GM21360 (cell line): ENCODE measurements at regions not wholly inside any gene's neighbourhood (a gene's known extent, or its start where the extent isn't known, plus 50 kb on each side); places are given as distances from the start of the nearest gene placed in this dataset.
"Not testable (repeated sequence)": the region's sequence is repeated elsewhere in the genome, so short reads cannot be mapped to it uniquely, and the experiment has no call there.

Experiments used
- ATAC-seq: cut with Tn5 transposase; IDR thresholded peaks from one replicate; pipeline ENCODE4 v1.9.1; 2021; ENCODE audit warnings: mild to moderate bottlenecking, moderate library complexity; ENCODE audit not compliant: unreplicated experiment

DNA sequence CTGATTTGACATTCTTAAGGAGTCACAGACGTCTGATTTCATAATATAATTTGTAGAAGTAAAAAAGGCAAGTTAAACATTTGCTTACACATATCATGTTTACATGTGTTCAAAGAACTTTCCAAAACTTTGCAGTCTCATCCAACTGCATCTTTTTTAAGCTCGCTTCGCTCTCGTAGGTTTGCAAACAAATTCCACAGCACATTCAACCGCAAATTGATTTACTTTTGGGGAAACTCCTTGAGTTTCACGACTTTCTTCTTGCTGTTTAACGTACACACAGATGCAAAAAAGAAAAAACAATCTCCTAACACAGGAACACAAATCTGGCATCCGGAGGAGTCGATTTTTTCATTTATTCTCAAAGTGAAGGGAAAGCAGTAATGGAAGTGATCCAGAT, 1149.5 kb downstream of the VRK1 start:
- ATAC-seq, result no peak

DNA sequence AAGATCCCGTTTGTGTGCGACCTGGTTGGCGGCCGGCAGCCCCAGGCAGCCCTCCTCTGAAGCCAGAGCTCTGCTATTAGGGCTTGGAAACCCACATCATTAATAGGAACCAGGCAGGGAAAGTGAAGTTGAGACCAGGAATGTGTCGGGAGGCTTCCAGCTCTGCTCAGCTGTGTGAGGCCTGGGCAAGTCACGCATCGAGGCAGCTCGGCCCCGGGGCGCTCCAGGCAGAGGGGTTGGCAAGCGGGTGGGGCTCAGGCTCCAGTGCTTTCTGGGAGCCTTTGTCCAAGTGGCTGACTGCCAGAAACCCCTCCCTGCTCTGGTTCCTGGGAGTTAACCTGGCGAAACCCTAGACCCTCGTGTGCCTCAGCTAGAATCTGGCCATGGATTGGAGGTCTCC, 1151.7 kb downstream of the VRK1 start:
- no peak for ATAC-seq

DNA sequence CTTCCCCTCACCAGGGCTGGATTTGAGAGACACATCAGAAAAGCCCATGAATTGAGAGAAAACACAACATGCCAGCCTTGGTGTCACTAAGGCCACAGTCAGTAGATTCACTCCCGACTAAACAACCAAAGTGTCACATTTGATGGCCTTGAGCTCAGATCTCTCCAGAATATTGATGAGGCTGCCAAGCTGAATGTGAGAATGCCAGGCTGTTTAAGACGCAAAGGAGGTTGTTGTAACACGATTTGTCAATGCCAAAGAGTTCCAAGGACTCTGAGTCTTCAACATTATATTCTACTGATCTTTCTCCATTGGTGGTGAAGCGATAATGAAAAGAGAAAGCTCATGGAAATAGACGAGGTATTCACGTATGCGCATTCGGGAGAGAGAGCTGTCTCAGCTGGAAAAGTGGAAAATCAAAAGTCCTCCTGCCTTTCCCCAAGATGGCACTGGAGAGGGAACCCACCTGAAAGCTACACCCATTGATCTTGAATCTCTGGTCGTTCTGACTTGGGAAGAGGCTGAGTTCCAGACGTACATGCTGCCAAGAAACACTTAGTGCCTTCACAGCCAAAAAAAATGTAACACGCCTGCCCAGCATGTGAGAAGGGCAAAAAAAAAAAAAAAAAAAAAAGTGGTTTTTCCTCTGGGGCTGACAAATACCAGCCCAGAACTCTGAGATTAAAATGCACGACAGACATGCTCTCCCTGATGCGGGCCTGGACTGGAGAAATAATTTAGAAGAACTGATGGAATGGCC, 1159.6 kb downstream of the VRK1 start:
- ATAC-seq, result no peak

DNA sequence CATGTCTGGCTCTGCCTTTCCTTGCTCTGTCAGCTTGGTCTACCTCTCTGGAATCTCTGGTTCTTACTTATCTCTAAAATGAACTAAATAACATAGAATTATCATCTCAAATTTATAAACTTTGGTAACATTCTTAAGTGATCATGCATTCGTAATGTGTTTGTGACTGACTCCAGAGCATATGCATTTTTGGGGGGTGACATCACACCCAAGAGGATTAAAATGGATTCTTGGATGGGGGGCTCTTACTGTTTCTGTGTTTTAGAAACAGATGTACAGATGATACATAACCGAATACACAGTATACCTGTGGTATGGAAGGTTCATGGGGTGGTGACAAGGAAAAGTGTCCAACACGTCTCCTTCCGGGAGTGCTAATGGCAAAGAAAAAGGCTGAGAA, 1162.1 kb downstream of the VRK1 start:
- ATAC-seq, result no peak

DNA sequence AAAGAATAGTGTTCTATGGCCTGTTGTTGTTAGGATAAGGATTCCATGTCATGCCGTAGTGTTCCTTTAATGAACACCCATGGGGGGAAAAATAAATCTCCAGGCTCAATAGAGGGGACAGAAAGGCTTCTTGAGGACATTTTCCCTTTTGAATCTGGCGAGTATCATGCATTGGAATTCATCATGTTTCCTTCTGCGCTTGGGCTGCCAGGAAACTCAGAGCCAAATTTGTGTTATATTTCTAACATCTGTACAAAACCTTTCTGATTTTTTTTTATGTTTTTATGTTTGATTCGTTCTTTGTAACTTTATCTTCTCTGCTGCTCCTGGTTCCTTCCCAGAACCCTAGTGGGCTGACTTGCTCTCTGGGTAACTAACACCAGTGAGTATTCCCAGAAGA, 1163.3 kb downstream of the VRK1 start:
- no peak for ATAC-seq

DNA sequence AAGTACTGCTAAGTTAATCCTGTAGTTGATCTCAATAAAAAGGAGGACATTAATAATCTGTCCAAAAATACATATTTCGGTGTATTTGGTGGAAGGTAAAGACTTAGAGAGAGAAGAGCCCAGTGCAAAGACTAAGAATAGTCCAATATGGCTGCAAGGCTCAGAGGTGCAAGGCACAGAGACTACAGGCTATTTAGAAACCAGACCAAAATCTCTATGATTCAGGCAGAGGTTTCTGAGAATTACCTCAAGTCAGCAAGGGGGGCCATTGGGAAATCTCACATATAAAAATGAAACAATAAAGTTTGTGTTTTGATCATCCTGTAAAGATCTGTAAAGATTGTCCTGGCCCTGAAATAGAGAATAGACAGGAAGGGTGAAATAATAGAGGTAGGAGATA, 1173.0 kb downstream of the VRK1 start:
- no peak for ATAC-seq

DNA sequence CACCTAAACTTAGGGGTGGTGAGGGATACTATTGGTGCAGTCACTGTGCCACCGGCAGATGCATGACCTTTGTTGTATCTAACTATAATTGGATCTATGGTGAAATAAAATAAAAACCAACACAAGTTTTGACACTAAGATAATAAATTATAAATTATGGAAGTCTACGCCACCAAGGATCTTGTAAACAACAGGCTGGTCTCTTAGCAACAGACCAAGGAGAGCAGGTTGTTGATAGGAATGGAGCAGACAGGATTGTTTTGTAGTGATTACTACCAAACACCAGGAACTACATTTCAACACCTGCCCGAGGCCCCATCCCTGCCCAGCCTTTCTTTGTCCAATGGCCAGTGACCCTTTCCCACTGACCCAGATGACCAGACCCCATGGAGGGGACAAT, 1178.0 kb downstream of the VRK1 start:
- ATAC-seq, result no peak

DNA sequence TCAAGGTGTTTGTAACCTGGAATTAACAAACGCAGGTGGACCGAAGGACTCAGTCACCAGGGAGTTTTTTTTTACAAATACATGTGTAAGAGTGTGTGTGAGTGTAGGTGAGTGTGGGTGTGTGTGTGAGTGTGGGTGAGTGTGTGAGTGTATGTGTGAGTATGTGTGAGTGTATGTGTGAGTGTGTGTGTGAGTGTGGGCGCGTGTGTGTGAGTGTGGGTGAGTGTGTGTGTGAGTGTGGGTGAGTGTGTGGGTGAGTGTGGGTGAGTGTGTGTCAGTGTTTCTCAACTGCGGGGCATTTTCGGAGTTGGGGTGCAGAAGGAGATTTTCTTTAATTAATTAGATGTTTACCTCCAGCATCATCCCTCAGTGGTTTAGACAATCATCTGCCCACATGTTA, 1178.8 kb downstream of the VRK1 start:
- no peak for ATAC-seq

DNA sequence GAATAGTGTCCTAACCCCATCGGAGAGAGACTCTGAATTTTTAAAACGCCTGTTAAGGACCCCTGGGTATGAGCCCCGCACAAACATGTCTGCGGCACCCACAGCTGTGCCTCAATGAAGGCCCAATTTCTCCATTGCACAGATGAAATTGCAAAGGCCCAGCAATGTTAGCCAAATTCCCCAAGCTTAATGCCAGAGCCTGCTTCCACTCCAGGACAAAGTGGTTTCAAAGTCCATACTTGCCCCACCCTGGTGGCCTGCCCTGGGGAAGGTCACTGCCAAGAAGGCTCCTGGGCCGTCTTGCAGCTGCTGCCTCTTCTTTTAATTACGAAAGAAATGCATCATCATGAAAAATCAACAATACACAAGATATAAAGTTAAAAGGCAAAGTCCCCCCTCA, 1179.7 kb downstream of the VRK1 start:
- ATAC-seq, result no peak

DNA sequence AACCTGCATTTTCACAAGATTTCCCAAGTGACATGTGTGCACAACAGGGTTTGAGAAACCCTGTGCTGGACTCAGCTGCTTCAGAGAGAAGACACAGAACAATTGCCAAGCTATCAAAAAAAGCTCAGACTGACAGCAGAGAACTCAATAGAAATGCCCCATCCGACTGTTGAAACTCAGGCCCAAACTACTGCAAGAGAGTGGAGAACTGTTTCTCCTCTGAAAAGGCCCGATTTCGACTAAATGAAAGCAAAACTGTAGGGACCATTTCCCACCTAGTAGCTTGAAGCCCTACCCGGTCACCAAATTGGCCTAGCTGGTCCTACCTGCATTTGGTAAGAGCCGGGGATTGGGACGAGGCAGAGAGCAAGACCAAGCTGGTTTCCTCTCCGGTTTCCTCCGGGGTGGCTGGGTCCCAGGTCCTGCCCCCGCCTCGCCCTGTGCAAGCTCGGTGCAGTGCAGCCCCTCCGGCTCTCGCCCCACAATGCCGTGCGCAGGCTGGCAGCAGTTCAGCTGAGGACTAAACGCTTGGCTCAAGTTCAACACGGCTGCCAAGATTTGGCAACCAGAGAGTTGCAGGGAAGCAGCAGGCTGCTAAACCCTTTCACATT, 1180.6 kb downstream of the VRK1 start:
- ATAC-seq, result no peak

DNA sequence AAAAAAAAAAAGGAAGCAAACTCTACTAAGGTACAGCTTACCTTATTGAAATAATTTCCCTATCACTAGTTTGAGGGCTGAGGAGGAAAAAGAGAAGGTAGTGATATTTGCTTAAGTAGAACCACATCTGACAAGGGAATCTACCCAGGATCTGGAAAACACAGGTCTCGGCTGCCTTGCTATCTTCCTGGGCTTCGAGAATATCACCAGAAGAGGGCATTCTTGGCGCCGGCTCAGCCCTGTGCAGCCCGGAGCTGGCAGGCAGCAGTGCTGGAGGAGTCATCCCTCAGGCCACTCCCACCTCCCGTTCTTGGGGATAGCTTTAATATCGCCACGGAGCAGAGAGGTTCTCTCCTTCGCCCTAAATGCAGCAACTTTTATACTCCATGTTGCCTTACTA, 1181.2 kb downstream of the VRK1 start:
- no peak for ATAC-seq

DNA sequence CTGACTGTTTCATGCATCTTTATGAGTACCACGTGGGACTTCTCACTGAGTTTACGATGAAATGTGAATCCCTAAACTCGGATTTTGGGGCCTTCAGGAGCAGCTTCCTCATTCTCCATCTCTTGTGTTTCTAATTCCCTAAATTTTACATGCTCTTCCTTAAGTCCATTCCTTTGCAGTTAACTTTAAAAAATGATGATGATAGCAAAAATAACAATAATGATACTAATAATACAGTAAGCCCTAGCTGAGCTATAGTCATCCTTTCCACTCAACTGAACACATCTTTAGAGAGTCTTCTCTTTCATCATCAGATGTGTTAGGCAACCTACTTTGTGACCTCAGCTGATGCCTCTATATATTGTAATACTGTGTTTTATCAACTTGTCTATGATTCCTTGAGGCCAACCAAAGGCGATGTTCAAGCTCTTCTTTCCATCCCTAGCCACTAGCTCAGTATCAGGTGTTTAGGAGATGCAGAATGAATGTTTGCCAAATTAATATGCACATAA, 1196.4 kb downstream of the VRK1 start:
- ATAC-seq, result no peak

DNA sequence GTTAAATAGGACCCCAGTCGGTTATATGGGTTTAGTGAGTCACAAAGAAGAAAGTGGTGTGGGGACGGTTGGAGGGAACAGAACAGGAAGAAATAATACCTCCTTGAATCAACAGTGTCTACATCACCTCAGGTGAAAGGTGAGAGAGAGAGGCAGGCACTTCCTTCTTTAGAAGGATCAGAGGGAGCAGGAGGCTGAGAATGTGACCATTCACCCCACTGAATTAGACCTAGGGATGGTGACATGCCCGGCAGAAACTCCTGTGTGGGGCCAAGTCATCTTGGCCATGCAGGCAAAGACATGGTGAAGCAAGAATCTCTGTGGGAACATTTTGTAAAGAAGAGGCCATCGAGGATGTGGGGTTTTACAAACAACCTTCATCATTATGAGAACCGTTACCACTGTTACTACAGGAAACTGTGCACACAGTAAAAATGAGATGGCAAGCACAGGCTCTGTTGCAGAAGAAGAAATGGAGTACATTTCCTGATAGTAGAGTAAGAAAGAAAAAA, 1196.9 kb downstream of the VRK1 start:
- no peak for ATAC-seq

DNA sequence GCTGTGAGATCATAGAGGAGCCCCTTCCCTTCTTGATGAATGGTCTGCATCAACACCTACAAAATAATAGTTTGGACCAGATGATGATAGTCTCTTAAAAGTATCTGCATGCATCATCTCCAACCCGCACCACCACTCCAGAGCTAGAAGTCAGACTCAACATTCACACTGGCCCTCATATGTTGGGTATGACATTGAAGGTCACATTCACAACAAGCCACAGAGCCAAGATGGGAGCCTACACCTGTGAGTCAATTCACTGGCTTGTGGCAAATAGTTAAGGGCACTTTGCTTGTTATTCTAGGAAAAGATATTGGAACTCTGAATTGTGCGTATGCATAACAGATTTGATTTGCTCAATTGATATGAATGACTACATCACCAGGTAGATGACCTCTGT, 1197.9 kb downstream of the VRK1 start:
- no peak for ATAC-seq

DNA sequence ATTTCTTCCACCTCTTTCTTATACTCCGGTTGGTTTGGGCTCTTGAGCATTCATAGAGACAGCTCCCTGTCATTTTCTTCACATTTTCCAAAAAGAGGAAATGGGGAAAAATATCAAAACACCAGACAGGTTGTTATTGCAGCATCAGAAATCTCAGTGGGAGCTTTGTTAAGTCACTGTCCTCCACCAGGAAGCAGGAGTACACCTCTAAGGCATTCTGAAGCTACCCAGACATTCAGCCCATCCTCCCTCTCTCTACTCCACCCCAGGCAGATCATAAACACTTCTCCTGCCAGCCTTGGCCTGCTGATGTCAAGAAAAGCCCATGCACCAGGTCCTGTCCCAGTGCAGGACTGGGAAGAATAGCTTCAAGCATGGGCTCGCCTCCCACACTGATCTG, 1198.3 kb downstream of the VRK1 start:
- ATAC-seq, result no peak

DNA sequence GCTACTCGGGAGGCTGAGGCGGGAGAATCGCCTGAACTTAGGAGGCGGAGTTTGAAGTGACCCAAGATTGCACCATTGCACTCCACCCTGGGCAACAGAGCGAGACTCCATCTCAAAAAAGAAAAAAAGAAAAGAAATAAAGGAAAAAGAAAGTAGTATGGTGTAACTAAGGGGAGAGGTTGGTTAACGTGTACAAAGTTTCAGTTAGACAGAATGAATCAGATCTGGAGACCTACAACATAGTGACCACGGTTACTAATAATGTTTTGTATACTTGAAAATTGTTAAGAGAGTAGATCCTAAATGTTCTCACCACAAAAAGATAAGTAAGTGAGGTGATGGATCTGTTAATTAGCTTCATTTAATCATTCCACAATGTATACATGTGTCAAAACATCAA, 1208.8 kb downstream of the VRK1 start:
- ATAC-seq, result no peak

DNA sequence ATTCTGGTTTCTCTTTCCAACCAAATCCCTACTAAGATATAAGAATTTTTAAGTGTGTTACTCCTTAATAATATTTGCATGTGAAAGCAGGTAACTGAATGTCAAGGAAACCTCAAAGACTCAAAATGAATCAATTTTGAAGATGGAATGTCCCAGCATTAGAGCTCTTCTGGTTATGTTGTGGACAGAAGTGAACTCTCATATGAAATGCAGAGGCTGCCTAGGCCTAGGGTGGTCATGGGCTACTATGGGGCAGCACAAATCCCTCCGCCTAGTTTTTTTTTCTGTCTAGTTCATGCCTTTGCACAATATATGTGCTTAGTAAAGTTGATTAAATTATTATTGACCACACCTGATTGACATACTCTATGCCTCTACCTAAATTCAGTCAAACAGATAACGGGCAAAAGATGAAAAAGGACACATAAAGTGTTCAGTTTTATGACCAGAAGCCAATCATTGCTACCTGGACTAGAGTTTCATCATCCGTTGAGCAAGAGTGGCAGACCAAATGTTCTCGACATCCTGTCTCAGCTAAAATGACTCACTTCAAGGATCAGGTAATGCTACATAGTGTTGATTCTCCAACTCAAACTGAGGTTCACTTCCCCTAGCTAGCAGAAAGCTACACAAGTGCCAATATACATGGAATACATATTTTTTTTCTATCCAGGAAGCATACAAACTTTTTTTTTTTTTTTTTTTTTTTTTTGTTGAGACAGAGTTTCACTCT, 1211.4 kb downstream of the VRK1 start:
- ATAC-seq, result no peak

DNA sequence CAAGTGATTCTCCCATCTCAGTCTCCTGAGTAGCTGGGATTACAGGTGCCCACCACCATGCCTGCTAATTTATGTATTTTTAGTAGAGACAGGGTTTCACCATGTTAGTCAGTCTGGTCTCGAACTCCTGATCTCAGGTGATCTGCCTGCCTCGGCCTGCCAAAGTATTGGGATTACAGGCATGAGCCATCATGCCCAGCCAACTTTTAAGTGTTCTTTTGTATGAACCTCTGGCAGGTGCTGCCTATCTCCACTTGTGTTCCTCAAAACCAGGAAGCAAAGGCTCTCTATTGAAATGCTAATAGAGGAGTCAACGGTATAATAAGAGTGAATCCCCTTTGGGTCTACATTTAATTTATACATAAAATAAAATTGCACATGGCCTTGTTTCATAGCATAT, 1212.0 kb downstream of the VRK1 start:
- not testable (repeated sequence) for ATAC-seq

DNA sequence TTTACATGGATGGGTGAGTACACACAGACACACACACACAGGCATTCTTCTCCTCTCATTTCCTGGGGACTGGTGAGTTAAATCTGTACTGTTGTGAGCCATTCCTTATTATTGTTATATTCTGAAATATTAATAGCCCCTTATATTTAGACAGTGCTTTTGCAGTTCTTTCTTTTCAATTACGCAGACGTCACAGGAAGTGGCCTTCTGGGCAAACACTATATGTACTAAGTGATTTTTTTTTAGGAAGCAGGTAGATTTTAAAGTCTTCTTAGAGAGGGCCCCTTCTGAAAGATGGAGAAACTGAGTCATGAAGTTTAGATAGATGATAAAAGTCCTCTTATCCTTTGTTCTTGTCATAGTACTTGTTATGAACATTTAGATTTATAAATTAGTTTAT, 1213.6 kb downstream of the VRK1 start:
- no peak for ATAC-seq

DNA sequence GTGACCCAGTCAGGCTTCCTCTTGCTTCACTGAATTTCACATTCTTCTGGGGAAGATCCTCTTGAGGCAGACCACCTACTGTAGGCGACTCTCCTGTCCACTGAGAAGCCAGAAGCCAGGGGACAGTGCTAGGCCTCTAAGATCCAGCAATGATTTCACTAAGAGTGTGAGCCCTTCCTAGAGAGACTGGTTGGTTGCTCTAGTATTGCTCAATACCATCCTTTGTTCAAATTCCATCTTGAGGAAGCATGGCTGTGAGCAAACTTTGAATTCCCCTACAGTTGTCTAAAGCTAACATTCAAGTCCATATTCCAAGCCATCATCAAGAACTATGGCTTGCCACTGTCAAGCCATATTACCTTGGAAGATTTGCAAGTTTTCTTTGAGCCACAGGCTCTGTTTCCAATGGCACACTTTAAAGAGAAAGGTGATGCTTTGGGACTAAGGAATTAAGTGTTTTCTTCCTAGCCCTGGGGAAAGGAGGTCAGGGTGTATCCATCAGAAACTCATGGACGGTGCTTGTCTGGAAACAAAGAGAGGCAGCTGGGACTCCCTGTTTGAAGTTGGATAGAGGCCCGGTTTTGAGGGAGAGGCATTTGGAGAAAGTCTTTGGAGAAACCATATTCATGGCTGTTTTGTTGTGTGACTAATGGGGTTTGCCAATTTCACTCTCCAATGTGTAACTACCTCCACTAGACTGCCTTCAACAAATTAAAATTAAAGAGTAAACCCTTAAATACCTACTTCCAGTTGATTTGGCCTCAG, 1217.9 kb downstream of the VRK1 start:
- no peak for ATAC-seq

DNA sequence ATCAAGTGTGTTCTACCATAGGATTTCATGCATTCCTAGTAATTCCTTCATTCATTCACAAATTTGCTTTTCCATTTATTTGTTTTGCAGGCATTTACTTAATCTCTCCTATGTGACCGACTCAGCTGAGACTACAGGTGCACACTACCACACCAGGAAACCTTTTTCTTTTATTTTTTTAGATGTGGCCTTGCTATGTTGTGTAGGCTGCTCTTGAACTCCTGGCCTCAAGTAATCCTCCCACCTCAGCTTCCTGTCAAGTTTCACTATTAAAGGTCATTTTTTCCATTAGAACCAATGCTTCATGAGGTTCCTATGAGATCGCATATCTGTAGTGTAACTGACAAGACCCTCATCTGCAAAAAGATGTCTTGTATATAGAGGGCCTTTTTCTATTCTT, 1218.7 kb downstream of the VRK1 start:
- ATAC-seq, result no peak
